ENCODE measurements at regions not wholly inside any gene's neighbourhood (a gene's known extent, or its start where the extent isn't known, plus 50 kb on each side); places are given as distances from the start of the nearest gene placed in this dataset.

- TF ChIP-seq YY1 (IDR thresholded peaks at IDR 0.05; ENCODE audit: low read depth) (no peak), EGR1 (IDR thresholded peaks at IDR 0.05) (no peak), TAF1 (IDR thresholded peaks at IDR 0.05; ENCODE audit: low read depth) (no peak), FOXM1 (IDR thresholded peaks at IDR 0.05; ENCODE audit: borderline replicate concordance, low read depth) (no peak), RAD21 (IDR thresholded peaks at IDR 0.05; ENCODE audit: low read depth) (no peak), TCF12 (IDR thresholded peaks at IDR 0.05; ENCODE audit: low read depth) (no peak), NFIC (IDR thresholded peaks at IDR 0.05) (no peak), REST (IDR thresholded peaks at IDR 0.05; ENCODE audit: low read depth) (no peak), ZBTB7A (IDR thresholded peaks at IDR 0.05; ENCODE audit: low read depth) (no peak), EP300 (IDR thresholded peaks at IDR 0.05; ENCODE audit: borderline replicate concordance) (no peak), TEAD4 (IDR thresholded peaks at IDR 0.05) (no peak), CEBPB (IDR thresholded peaks at IDR 0.05) (no peak), CREB1 (IDR thresholded peaks at IDR 0.05; ENCODE audit: low read depth) (no peak)
Observed at GRCh38 chrX:19172741-19173140, 50.5 kb upstream of the ADGRG2 start.

- TF ChIP-seq ZBTB7A (IDR thresholded peaks at IDR 0.05; ENCODE audit: low read depth), result no peak
- no peak for TF ChIP-seq NFIC (IDR thresholded peaks at IDR 0.05)
- no peak for TF ChIP-seq REST (IDR thresholded peaks at IDR 0.05; ENCODE audit: low read depth)
- no peak for TF ChIP-seq MAX (IDR thresholded peaks at IDR 0.05)
- no peak for TF ChIP-seq EGR1 (IDR thresholded peaks at IDR 0.05)
- no peak for TF ChIP-seq RAD21 (IDR thresholded peaks at IDR 0.05; ENCODE audit: low read depth)
- TF ChIP-seq EP300 (IDR thresholded peaks at IDR 0.05; ENCODE audit: borderline replicate concordance), result no peak
- no peak for TF ChIP-seq TEAD4 (IDR thresholded peaks at IDR 0.05)
- TF ChIP-seq TCF12 (IDR thresholded peaks at IDR 0.05; ENCODE audit: low read depth), result no peak
- no peak for TF ChIP-seq YY1 (IDR thresholded peaks at IDR 0.05; ENCODE audit: low read depth)
- no peak for TF ChIP-seq TAF1 (IDR thresholded peaks at IDR 0.05; ENCODE audit: low read depth)
Observed at GRCh38 chrX:19174401-19175025, 52.2 kb upstream of the ADGRG2 start.

- TF ChIP-seq ZBTB7A (IDR thresholded peaks at IDR 0.05; ENCODE audit: low read depth) (no peak), USF1 (IDR thresholded peaks at IDR 0.05) (no peak), CREB1 (IDR thresholded peaks at IDR 0.05; ENCODE audit: low read depth) (no peak), TAF1 (IDR thresholded peaks at IDR 0.05; ENCODE audit: low read depth) (no peak), RAD21 (IDR thresholded peaks at IDR 0.05; ENCODE audit: low read depth) (no peak), REST (IDR thresholded peaks at IDR 0.05; ENCODE audit: low read depth) (no peak), CEBPB (IDR thresholded peaks at IDR 0.05) (no peak), EGR1 (IDR thresholded peaks at IDR 0.05) (no peak), EP300 (IDR thresholded peaks at IDR 0.05; ENCODE audit: borderline replicate concordance) (no peak), FOXM1 (IDR thresholded peaks at IDR 0.05; ENCODE audit: borderline replicate concordance, low read depth) (no peak), NFIC (IDR thresholded peaks at IDR 0.05) (no peak), TCF12 (IDR thresholded peaks at IDR 0.05; ENCODE audit: low read depth) (no peak), YY1 (IDR thresholded peaks at IDR 0.05; ENCODE audit: low read depth) (no peak), TEAD4 (IDR thresholded peaks at IDR 0.05) (no peak), MAX (IDR thresholded peaks at IDR 0.05) (no peak)
Observed at GRCh38 chrX:19176901-19177630, 54.8 kb upstream of the ADGRG2 start.

- TF ChIP-seq EP300 (IDR thresholded peaks at IDR 0.05; ENCODE audit: borderline replicate concordance), result peak; percentile 19; the same call in 1 of the 2 replicates
- no peak for TF ChIP-seq CREB1 (IDR thresholded peaks at IDR 0.05; ENCODE audit: low read depth)
- peak; percentile 86 for TF ChIP-seq NFIC (IDR thresholded peaks at IDR 0.05)
- peak; percentile 47; the same call in 1 of the 2 replicates for TF ChIP-seq TCF12 (IDR thresholded peaks at IDR 0.05; ENCODE audit: low read depth)
Observed at GRCh38 chrX:19177721-19178120, 55.5 kb upstream of the ADGRG2 start.
